ENCODE measurements at regions not wholly inside any gene's neighbourhood (a gene's known extent, or its start where the extent isn't known, plus 50 kb on each side); places are given as distances from the start of the nearest gene placed in this dataset.

DNA sequence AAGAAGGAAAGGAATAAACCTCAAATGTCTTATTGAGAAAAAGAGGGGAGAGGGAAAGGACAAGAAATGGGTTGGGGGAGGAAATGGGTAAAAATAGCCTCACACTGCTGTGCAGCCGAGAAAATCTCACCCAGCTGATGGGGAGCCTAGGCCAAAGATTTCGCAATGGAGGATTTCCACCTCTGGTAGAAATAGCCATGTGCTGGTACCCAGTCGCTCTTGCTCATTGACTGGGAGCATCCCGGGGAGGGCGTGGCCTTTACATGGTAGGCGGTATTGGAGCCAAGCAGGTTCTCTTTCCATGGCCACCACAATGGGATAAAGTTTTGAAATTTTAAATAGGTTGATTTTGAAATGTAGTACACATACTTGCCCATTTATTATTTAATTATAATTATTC is 255.1 kb upstream of the LDB2 start:
- TF ChIP-seq CTCF (IDR thresholded peaks at IDR 0.05) = no peak
- no peak overlapping the region for H3K4me3 ChIP-seq
- DNase-seq (no peak), ATAC-seq (no peak)
- peaks cover 0 to 2% (median 0%) of the 10 kb centered on the region in 11 donors for H3K9me3 ChIP-seq
- no peaks in the 10 kb centered on the region for H3K4me1 ChIP-seq
- H3K27me3 ChIP-seq = no peaks in the 10 kb centered on the region
- 90 to 92% methylated on average over 6 of the region's 6 CpGs for WGBS, 2 donors
- intact Hi-C loops (cut with DNase I) = no loop called here
- H3K36me3 ChIP-seq = no peaks in the 10 kb centered on the region
- no peak overlapping the region for H3K27ac ChIP-seq

DNA sequence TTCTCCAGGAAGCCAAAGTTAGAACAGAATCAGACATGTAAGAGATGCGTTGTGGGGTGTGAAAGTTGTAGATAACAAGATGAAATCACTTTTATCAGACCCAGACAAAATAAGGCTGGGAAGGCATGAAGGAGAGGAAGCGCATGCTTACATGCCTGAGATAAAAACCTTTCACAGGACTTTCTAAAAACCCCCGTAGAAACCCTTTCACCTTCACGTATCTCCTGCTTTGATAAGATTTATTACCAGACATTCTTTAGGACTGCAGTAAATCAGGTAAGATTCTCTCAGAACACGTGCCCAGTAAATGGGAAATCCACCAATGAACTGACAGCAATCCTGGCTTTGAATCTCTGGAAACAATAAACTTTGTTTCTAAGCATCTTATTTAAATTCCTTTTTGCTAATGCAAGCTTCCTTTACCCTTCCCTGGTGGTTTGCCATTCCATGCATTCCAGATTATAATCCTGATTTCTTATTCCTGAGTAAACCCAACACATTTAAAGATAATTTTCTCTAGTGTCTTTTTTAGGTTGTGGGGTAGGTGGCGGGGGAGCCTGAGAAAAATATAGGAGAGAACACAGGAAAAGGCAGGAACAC is 254.6 kb upstream of the LDB2 start:
- H3K27me3 ChIP-seq = no peaks in the 10 kb centered on the region
- ATAC-seq = no peak
- no peaks in the 10 kb centered on the region for H3K9me3 ChIP-seq
- DNase-seq = no peak
- no peak overlapping the region for H3K4me3 ChIP-seq
- no peak overlapping the region for H3K27ac ChIP-seq
- 53 to 65% methylated on average over 6 of the region's 6 CpGs for WGBS, 2 donors
- intact Hi-C loops (cut with DNase I) = no loop called here
- H3K36me3 ChIP-seq = no peaks in the 10 kb centered on the region
- no peak for TF ChIP-seq CTCF (IDR thresholded peaks at IDR 0.05)
- no peaks in the 10 kb centered on the region for H3K4me1 ChIP-seq

DNA sequence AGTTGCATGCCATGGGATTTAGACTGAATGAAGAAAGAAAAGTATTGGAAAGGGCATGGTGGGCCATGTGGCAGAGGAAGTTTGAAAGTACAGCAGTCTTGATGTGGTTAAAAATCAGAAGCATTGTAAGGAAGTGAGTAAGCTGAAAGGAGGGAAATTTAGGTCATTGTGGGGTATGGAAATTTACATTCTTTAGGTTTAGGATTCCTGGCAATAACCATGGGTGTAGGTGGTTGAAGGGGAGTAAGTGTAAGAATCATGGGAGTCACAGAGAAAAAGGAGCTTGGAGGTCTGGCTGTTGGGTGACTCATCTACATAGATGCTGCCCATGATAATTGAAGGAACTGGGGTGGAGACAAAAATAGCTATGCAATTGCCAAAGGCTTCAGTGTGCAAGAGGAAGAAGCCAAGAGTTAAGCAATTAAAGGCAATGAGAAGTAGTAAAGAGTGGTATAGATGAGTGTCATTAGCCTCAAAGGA is 243.8 kb upstream of the LDB2 start:
- no peak for ATAC-seq

DNA sequence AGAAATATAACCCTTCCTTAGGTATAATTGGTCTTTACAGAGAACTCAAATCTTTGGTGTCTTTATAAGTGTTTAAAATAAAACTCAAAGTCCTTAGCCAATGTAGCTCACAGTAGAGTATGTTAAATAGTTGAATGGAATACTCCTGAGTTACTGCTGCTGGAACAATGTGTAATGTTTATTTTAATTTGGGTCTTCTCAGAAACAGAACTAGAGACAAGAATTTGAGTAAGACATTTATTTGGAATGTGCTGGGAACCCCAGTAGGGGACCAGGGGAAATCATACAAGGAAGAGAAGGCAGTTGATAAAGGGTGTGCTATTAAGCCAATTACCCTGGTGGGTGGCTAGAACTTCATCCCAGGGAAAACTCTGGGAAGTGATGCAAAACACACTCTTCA is 240.4 kb upstream of the LDB2 start:
- Histone ChIP-seq H3K27me3 (no peaks in the 10 kb centered on the region), H3K4me3 (no peak overlapping the region), H3K9me3 (peaks cover 0 to 42% (median 17%) of the 10 kb centered on the region in 11 donors), H3K4me1 (peaks cover 0 to 4% (median 0%) of the 10 kb centered on the region in 9 donors), H3K36me3 (no peaks in the 10 kb centered on the region), H3K27ac (no peak overlapping the region)
- DNase-seq (no peak), ATAC-seq (no peak)
- intact Hi-C loops (cut with DNase I) = no loop called here
- no peak for TF ChIP-seq CTCF (IDR thresholded peaks at IDR 0.05)

More for the DNA sequence above, 243.8 kb upstream of the LDB2 start:
- Histone ChIP-seq H3K9me3 (peaks cover 0 to 40% (median 17%) of the 10 kb centered on the region in 11 donors), H3K27ac (no peak overlapping the region), H3K36me3 (no peaks in the 10 kb centered on the region), H3K4me3 (no peak overlapping the region), H3K4me1 (peaks cover 0 to 4% (median 0%) of the 10 kb centered on the region in 9 donors), H3K27me3 (no peaks in the 10 kb centered on the region)
- intact Hi-C loops (cut with DNase I) = no loop called here
- DNase-seq = no peak
- no peak for TF ChIP-seq CTCF (IDR thresholded peaks at IDR 0.05)

Measured in heart right ventricle (tissue), 16 donors.